Left kidney (tissue), 1 donor: ENCODE measurements at regions not wholly inside any gene's neighbourhood (a gene's known extent, or its start where the extent isn't known, plus 50 kb on each side); places are given as distances from the start of the nearest gene placed in this dataset.

ENCODE experiments used
- DNase-seq: peaks from one replicate; pipeline ENCODE4 v3.0.0-alpha.2; 2013

- DNase-seq, result no peak
Observed at GRCh38 chr20:63070771-63071540, 64.2 kb upstream of the BHLHE23 start.

GRCh38 chr20:63070301-63070625, 63.5 kb upstream of the BHLHE23 start:
- no peak for DNase-seq

GRCh38 chr20:63068711-63069367, 62.1 kb upstream of the BHLHE23 start:
- no peak for DNase-seq

GRCh38 chr20:63067721-63068560, 61.2 kb upstream of the BHLHE23 start:
- DNase-seq, result no peak

GRCh38 chr20:63067266-63067635, 60.5 kb upstream of the BHLHE23 start:
- no peak for DNase-seq

- DNase-seq, result no peak
Observed at GRCh38 chr20:63066506-63067265, 59.9 kb upstream of the BHLHE23 start.

- DNase-seq, result no peak
Observed at GRCh38 chr20:63065911-63066310, 59.1 kb upstream of the BHLHE23 start.

GRCh38 chr20:63064745-63065711, 58.3 kb upstream of the BHLHE23 start:
- no peak for DNase-seq

GRCh38 chr20:63064310-63064709, 57.5 kb upstream of the BHLHE23 start:
- DNase-seq, result no peak

GRCh38 chr20:63062188-63063140, 55.7 kb upstream of the BHLHE23 start:
- DNase-seq, result no peak

- DNase-seq, result no peak
Observed at GRCh38 chr20:63061771-63062100, 55.0 kb upstream of the BHLHE23 start.

GRCh38 chr20:63061051-63061770, 54.4 kb upstream of the BHLHE23 start:
- DNase-seq, result no peak

- no peak for DNase-seq
Observed at GRCh38 chr20:63060057-63060991, 53.6 kb upstream of the BHLHE23 start.

- no peak for DNase-seq
Observed at GRCh38 chr20:63059684-63060056, 52.9 kb upstream of the BHLHE23 start.

- no peak for DNase-seq
Observed at GRCh38 chr20:63058696-63059335, 52.1 kb upstream of the BHLHE23 start.

- no peak for DNase-seq
Observed at GRCh38 chr20:63057171-63058117, 50.7 kb upstream of the BHLHE23 start.
